Hematopoietic multipotent progenitor cell (in vitro differentiated cells): ENCODE measurements at regions not wholly inside any gene's neighbourhood (a gene's known extent, or its start where the extent isn't known, plus 50 kb on each side); places are given as distances from the start of the nearest gene placed in this dataset.
"Not testable (repeated sequence)": the region's sequence is repeated elsewhere in the genome, so short reads cannot be mapped to it uniquely, and the experiment has no call there.

Source experiments
- DNase-seq, 3 donors: peaks; one replicate each; pipeline ENCODE4 v3.0.0-alpha.2; 2011 to 2015; ENCODE audit warnings: low read depth in 2 of 3, low spot score in 2 of 3

- DNase-seq = no peak
These were observed 129.7 kb downstream of the PLCE1 start for GRCh38 chr10:94123258-94123995.

GRCh38 chr10:94124147-94124546, 130.4 kb downstream of the PLCE1 start:
- not testable (repeated sequence) for DNase-seq

GRCh38 chr10:94125268-94125667, 131.5 kb downstream of the PLCE1 start:
- DNase-seq = not testable (repeated sequence)

- no peak for DNase-seq
These were observed 132.1 kb downstream of the PLCE1 start for GRCh38 chr10:94125856-94126255.

- no peak for DNase-seq
These were observed 135.8 kb downstream of the PLCE1 start for GRCh38 chr10:94129393-94130130.

GRCh38 chr10:94131885-94132284, 138.2 kb downstream of the PLCE1 start:
- no peak for DNase-seq

GRCh38 chr10:94133239-94133638, 139.5 kb downstream of the PLCE1 start:
- DNase-seq = no peak

- no peak for DNase-seq
These were observed 144.0 kb downstream of the PLCE1 start for GRCh38 chr10:94137747-94138146.

GRCh38 chr10:94138391-94138790, 144.7 kb downstream of the PLCE1 start:
- DNase-seq = no peak

- no peak for DNase-seq
These were observed 149.5 kb downstream of the PLCE1 start for GRCh38 chr10:94143261-94143660.

GRCh38 chr10:94146313-94146712, 152.6 kb downstream of the PLCE1 start:
- DNase-seq = no peak

- no peak for DNase-seq
These were observed 153.0 kb downstream of the PLCE1 start for GRCh38 chr10:94146746-94147145.

GRCh38 chr10:94149702-94150101, 156.0 kb downstream of the PLCE1 start:
- DNase-seq = no peak

- DNase-seq = no peak
These were observed 156.9 kb downstream of the PLCE1 start for GRCh38 chr10:94150541-94151184.

GRCh38 chr10:94155722-94156271, 162.1 kb downstream of the PLCE1 start:
- no peak for DNase-seq

- DNase-seq = no peak
These were observed 162.7 kb downstream of the PLCE1 start for GRCh38 chr10:94156453-94156852.

GRCh38 chr10:94165158-94165611, 171.5 kb downstream of the PLCE1 start:
- DNase-seq = not testable (repeated sequence)

GRCh38 chr10:94172332-94172731, 178.6 kb downstream of the PLCE1 start:
- no peak for DNase-seq

GRCh38 chr10:94173594-94173993, 179.9 kb downstream of the PLCE1 start:
- DNase-seq = no peak

GRCh38 chr10:94174838-94175237, 181.1 kb downstream of the PLCE1 start:
- no peak for DNase-seq
